NCI-H2196 (cell line): ENCODE measurements at regions not wholly inside any gene's neighbourhood (a gene's known extent, or its start where the extent isn't known, plus 50 kb on each side); places are given as distances from the start of the nearest gene placed in this dataset.

Experiments
- DNase-seq: peaks from one replicate; lab custom pipeline; 2025; ENCODE audit not compliant: unreplicated experiment; lab: John Stamatoyannopoulos, UW

DNA sequence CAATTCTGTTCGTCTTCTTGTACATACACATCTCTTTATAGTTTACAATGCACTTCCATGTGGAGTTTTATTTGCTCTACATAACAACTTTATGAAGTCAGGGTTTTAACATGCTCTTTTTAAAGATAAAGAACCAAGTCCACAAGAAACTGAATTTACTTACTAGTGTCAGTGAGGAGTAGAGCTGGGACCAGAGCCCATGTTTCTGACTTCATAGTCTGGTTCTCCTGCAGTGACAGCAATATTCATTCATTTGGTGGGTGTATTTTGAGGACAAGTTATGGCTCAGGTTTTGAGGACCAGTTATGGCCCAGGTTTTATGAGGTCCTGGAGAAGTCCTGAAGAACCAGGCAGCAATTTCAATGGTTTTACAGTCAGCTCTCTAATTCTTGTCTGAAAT lies 481.9 kb upstream of the TNC start:
- DNase-seq: no peak

DNA sequence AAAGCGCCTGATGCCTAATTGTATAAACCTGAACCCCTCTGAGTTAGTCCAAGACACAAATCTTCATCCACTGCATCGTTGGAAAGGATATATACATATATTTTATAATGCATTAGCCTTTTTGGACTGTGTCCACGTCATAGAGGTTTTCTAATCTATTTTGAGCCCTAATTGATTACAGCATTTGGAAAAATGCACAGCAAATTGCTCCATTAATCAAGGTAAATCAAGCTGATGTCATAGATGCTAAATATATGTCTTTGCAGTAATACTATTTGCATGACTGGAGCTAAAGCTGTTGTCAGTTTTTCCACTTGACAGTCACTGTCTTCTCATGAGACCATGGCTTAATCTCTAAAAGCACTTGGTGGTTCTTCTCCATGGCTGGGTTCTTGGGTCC lies 483.5 kb upstream of the TNC start:
- DNase-seq: no peak

GRCh38 chr9:115604831-115605483 lies 487.0 kb upstream of the TNC start:
- no peak for DNase-seq

GRCh38 chr9:115606838-115607237 lies 488.9 kb upstream of the TNC start:
- no peak for DNase-seq

- DNase-seq: no peak
Measured at GRCh38 chr9:115614326-115614999, 496.5 kb upstream of the TNC start.

DNA sequence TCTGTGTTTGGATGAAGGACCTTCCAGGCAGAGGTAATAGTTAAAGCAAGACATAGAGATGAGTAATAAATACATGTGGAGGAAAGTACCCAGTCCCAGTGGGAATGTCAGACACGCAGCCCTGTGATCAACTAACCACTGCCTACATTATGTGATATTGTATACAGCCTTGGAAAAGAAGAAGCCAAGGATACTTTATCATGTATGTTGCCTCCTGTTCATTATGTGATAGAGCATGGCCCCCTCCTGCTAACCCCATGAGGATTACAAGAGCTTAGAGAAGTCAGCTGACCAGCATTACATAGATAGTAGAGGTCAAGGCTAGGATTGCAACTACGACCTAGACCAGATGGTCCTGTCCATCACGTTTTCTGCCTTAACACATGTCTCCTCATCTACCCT lies 497.0 kb upstream of the TNC start:
- DNase-seq: no peak

DNA sequence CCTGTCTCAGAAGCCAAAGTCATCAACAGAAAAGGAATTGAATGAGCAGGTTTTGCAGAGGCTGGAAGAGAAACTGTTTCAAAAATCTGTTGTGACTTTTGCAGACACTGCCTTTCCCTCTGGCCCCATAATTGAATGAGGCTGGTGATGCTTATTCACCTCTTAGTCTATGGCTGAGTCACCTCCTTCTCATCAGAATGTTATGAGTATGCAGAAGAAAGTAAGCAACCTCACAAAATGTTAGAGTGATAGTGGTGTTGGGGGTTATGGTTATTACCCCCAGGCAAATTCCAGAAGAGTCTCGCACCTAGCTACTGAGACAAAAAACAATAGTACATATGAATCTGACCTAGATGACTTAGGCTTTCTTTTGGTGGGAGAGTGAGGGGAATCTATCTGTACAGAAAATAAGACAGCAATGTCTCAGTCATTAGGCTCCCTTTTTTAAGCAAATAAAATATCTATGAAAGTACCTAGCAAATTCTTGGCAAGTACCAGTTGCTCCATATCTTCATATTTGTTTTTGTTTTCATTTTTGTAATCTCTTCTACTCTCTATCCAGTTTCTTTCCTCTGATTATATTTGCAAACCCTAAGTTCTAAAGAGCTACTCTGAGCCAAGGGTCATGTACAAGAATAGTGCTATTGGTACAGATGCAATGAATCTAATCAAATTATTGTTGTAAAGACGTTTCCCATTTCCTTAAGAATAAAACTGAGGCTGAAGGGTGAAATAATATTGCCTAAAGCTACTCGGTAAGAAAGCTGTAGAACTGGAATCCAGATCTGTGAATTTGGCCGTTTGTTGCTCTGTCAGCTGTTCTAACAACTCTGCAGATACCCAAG lies 498.1 kb upstream of the TNC start:
- DNase-seq: no peak

DNA sequence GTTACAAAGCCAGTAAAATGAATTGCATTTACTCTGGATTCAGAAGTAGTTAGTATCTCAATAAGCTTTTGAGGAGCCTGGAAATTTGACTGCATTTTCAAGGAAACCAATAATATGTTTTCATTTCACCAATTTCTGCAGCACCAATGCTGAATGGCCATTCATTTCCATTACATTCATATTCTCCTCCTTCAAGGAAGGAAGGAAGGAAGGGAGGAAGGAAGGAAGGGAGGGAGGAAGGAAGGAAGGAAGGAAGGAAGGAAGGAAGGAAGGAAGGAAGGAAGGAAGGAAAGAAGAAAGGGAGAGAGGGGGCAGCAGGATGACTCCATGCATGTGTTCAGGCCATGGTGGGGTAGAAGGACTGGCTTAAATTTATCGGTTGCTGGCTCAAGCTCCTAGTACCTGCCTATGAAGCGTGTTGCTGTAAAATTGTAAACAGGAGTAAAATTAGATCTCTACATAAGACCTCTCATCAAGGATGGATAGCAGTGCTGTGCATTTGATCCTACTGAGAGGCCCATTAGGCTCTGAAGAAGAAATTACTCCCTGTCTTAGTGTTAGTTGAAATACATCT lies 498.8 kb upstream of the TNC start:
- no peak for DNase-seq

DNA sequence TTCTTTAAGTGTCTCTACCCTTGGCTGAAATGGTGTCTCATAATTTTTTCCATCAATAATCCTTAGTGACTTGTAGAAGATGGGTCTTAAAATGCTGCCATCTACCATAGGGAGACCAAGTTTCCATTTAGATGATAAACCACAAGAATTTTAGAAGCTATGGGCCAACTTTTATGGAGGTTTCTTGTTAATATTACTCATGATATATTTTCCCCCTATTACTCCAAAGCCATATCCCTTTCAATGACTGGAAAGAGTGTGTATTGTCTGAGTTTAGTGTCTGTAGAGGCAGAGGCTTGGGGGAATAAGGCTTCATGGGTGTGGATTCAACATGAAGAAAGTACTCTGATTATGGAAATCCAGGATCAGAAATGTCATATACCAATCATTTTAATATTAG lies 507.3 kb upstream of the TNC start:
- no peak for DNase-seq

GRCh38 chr9:115625954-115626353 lies 508.0 kb upstream of the TNC start:
- no peak for DNase-seq

DNA sequence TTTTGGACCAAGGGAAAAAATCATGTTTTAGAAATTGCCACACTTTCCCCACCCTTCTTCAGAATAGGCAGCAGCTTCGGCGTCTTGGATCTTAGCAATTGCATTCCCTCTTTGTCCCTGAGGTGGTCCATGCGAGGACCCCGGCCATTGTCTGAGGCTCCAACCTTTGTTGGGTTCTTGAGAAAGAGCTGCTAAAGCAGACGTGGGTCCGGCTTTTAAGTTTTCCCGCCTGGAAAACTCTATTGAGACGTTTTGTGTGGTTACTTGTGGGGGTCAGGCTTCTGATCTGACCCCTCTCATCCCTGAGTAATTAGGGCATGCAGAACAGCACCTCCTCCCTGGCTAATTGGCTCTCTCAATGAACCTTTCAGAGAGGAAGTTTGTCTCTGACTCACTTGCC lies 509.6 kb upstream of the TNC start:
- no peak for DNase-seq

- no peak for DNase-seq
Measured at GRCh38 chr9:115628426-115628825, 510.5 kb upstream of the TNC start.

- DNase-seq: no peak
Measured at GRCh38 chr9:115629879-115630840, 512.2 kb upstream of the TNC start.

DNA sequence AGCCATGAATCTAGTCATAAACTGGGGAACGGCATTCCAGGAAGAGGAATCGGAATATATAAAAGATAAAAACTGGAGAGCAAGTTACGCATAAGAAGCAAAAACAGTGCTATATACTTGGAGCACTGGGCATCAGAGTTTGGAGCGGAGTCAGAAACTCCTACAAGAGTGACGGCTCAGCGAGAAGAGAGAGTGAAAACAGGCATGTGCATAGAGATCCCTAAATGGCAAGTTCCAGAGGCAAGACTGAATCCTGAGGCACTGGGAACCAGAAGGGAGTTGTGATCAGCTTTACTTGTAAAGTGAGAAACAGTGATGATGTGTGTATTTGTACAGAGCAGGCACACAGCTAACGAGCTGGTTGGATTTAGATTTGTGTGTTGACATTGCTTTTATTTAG lies 514.4 kb upstream of the TNC start:
- no peak for DNase-seq

DNA sequence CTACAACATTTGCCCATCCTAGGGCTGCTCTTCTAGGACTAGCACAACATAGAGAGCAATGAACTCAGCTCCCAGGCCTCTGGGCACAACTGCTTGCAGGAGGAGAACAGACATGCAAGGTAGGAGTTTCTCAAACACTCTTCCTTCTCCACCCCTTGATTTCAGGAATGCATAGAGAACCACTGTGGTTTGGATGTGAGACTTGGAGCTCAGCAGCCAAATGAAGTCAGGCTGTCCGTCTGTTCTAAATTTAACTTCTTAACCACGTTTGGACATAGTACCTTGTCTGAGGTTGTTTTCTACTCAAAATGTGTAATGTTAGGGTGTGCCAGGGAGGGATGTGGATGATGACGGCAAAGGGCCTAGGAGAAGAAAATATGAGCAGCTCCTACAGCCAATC lies 515.1 kb upstream of the TNC start:
- DNase-seq: no peak

GRCh38 chr9:115635680-115636383 lies 517.8 kb upstream of the PAPPA start:
- DNase-seq: no peak

DNA sequence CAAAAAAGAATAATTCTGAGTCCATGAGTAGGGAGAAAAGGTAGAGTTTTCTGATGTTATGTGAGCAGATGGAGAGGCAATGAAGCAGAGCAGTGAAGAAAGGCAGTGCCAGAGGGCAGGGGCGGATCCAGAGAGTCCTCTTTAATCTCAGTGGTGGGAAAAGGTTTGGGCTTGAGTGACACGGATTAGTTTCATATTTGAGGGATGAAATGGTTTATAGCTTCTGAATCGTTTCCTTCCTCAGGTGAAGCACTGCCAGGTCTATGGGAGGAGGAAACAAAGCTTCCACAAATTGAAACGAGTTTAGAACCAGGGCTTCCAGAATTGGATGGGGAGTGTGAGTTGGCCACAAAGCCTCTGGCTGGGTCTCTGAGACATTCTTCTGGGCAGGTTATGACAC lies 517.0 kb upstream of the PAPPA start:
- no peak for DNase-seq

DNA sequence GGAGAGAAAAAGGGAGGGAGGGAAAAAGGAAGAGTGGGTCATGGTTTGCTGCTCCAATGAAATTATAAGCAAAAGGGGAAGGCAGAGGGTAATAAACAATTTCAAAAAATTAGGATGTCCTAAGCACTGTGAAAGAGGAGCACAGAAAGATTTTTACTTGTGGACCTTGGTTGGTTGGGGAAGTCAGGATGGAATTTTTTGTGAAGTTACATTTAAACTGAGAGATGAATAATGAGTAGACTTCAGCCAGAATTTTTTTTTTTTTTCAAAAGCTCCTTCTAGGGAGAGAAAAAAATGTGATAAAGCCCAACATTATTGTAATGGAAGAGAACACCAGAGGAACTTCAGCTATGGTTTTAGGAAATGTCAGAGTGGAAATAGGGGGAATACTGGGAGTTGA lies 515.9 kb upstream of the PAPPA start:
- no peak for DNase-seq

DNA sequence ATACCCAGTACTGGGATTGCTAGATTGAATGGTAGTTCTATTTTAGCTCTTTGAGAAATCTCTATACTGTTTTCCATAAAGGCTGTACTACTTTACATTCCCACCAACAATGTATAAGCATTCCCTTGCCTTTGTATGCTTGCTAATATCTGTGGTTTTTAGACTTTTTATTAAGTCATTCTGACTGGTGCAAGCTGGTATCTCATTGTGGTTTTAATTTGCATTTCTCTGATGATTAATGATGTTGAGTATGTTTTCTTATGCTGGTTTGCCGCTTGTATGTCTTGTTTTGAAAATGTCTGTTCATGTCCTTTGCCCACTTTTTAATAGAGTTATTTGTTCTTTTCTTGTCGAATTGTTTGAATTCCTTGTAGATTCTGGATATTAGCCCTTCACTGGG lies 512.7 kb upstream of the PAPPA start:
- DNase-seq: no peak

DNA sequence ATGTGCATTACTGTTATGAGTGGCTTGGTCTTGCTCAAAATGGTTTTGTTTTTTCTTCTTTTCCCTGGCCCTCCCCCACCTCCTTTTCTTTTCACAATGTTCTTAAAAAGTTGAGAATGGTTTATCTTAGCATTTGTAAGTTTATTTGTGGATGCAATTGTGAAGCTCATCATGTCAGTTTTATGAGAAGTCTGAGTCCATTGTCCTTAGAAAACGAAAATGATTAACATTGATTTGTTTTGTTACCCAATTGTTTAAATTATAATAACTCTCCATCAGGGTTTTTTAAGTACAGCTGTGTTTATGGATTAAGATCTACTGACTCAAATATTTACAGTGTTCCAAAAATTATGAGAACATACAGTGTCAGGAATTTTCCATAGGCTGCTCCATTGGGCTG lies 511.3 kb upstream of the PAPPA start:
- DNase-seq: no peak
